WTC11 (cell line): ENCODE measurements at regions not wholly inside any gene's neighbourhood (a gene's known extent, or its start where the extent isn't known, plus 50 kb on each side); places are given as distances from the start of the nearest gene placed in this dataset.

Experiments
- CBFB ChIP-seq: sonication (generic); formaldehyde crosslinking; IDR thresholded peaks from 2 replicates; pipeline ENCODE4 v1.8.1; 2022; ENCODE audit warnings: mild to moderate bottlenecking, low read depth, missing genetic modification reagents
- CTCF ChIP-seq: fragments of 200-600 bp; IDR thresholded peaks from 2 replicates; pipeline ENCODE4 v1.8.0; 2022; ENCODE audit warnings: antibody characterized with exemption
- E2F5 ChIP-seq: sonication (generic); formaldehyde crosslinking; IDR thresholded peaks from 2 replicates; pipeline ENCODE4 v1.8.1; 2022; ENCODE audit warnings: mild to moderate bottlenecking, moderate library complexity, missing genetic modification reagents
- ELF4 ChIP-seq: sonication (generic); formaldehyde crosslinking; IDR thresholded peaks from 2 replicates; pipeline ENCODE4 v1.8.1; 2022; ENCODE audit warnings: low read depth, mild to moderate bottlenecking, moderate library complexity, missing genetic modification reagents
- ETV6 ChIP-seq: sonication (generic); formaldehyde crosslinking; IDR thresholded peaks from 2 replicates; pipeline ENCODE4 v1.8.1; 2022; ENCODE audit warnings: mild to moderate bottlenecking, missing genetic modification reagents
- JAZF1 ChIP-seq: fragments of 250-450 bp; sonication (Bioruptor Pico); IDR thresholded peaks from 2 replicates; pipeline ENCODE4 v1.9.0; 2021; ENCODE audit warnings: moderate library complexity, mild to moderate bottlenecking, inconsistent platforms
- PREB ChIP-seq: sonication (generic); formaldehyde crosslinking; IDR thresholded peaks from 2 replicates; pipeline ENCODE4 v1.8.1; 2022; ENCODE audit warnings: mild to moderate bottlenecking, missing genetic modification reagents, moderate library complexity, borderline replicate concordance
- SMAD3 ChIP-seq: sonication (generic); formaldehyde crosslinking; IDR thresholded peaks from 2 replicates; pipeline ENCODE4 v1.8.0; 2022; ENCODE audit warnings: missing genetic modification reagents, mild to moderate bottlenecking, borderline replicate concordance
- STAT6 ChIP-seq: sonication (generic); formaldehyde crosslinking; conservative IDR thresholded peaks from 2 replicates; pipeline ENCODE4 v1.8.1; 2023; ENCODE audit warnings: mild to moderate bottlenecking, low read depth, missing genetic modification reagents, moderate library complexity
- USF2 ChIP-seq: sonication (generic); formaldehyde crosslinking; IDR thresholded peaks from 2 replicates; pipeline ENCODE4 v1.8.1; 2023; ENCODE audit warnings: mild to moderate bottlenecking, missing genetic modification reagents, moderate library complexity
- ZNF416 ChIP-seq: fragments of 250-450 bp; sonication (Bioruptor Pico); IDR thresholded peaks from 2 replicates; pipeline ENCODE4 v1.9.0; 2021; ENCODE audit warnings: mild to moderate bottlenecking, inconsistent platforms

GRCh38 chr14:87573591-87573990 lies 419.4 kb downstream of the GALC start:
- no peak for TF ChIP-seq CBFB
- TF ChIP-seq CTCF = no peak
- TF ChIP-seq ELF4 = no peak
- no peak for TF ChIP-seq JAZF1 (CRISPR knock-in tag)
- no peak for TF ChIP-seq PREB (CRISPR knock-in tag)
- no peak for TF ChIP-seq E2F5 (CRISPR knock-in tag)
- no peak for TF ChIP-seq USF2 (CRISPR knock-in tag)
- no peak for TF ChIP-seq STAT6
- TF ChIP-seq ZNF416 (CRISPR knock-in tag) = no peak
- no peak for TF ChIP-seq SMAD3 (CRISPR knock-in tag)
- no peak for TF ChIP-seq ETV6 (CRISPR knock-in tag)
